Natural killer cell treated with Interleukin-12 subunit alpha and Interleukin-12 subunit beta and Interleukin-15 and Interleukin-18, amount 100 ng/mL, for 72 hours (primary cell): ENCODE measurements at regions not wholly inside any gene's neighbourhood (a gene's known extent, or its start where the extent isn't known, plus 50 kb on each side); places are given as distances from the start of the nearest gene placed in this dataset.
"Not testable (repeated sequence)": the region's sequence is repeated elsewhere in the genome, so short reads cannot be mapped to it uniquely, and the experiment has no call there.

Experiments used
- ATAC-seq, 2 donors: fragments of 150-1000 bp; cut with Tn5 transposase in 1 of 2; sonication (Bioruptor Pico), chemical (Tn5 transposase) in 1 of 2; 2 replicates each; pipeline ENCODE4 v1.10.0; 2021
- DNase-seq: peaks from one replicate; pipeline ENCODE4 v3.0.0; 2022; ENCODE audit warnings: low spot score
- H3K27ac Mint-ChIP-seq, 2 donors: 1 replicate in 1 of 2; 2 replicates in 1 of 2; pipeline ENCODE4 v1.8.0; 2022; ENCODE audit warnings: mixed read lengths in 2 of 2, mild to moderate bottlenecking in 1 of 2, moderate library complexity in 1 of 2
- H3K27me3 Mint-ChIP-seq, 2 donors: 1 replicate in 1 of 2; 2 replicates in 1 of 2; pipeline ENCODE4 v1.8.0; 2022; ENCODE audit warnings: mixed read lengths in 2 of 2
- H3K36me3 Mint-ChIP-seq: one replicate; pipeline ENCODE4 v1.8.0; 2022; ENCODE audit warnings: mixed read lengths
- H3K4me1 Mint-ChIP-seq, 2 donors: 1 replicate in 1 of 2; 2 replicates in 1 of 2; pipeline ENCODE4 v1.8.0; 2022; ENCODE audit warnings: low read depth in 2 of 2, mixed read lengths in 2 of 2, mild to moderate bottlenecking in 1 of 2
- H3K4me3 Mint-ChIP-seq: one replicate; pipeline ENCODE4 v1.8.0; 2022; ENCODE audit warnings: mixed read lengths
- H3K9me3 Mint-ChIP-seq: 2 replicates; pipeline ENCODE4 v1.8.0; 2022; ENCODE audit warnings: mixed read lengths

DNA sequence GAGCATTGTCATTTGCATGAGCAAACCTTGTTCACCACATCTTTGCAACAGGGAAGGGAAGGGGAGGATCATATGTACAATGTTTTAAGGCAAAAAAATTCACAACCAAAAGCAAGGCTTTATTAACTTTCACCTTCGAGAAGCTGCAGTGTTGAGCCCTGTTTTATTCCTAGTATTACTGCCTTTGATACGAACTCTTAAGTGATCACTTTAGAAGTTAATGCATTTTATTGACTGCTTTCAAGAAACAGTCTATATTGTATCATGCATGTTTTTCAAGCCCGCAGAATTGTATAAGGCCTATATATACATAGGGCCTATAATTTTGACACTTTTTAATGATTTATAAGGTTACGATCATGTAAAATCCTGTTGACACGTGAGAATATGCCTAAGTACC lies 117.5 kb upstream of the VPREB1 start:
- no peak overlapping the region for H3K27ac Mint-ChIP-seq
- peaks cover 0 to 7% of the 10 kb centered on the region in 2 donors for H3K4me1 Mint-ChIP-seq
- peaks cover 16 to 19% of the 10 kb centered on the region in 2 donors for H3K27me3 Mint-ChIP-seq
- no peak overlapping the region for H3K4me3 Mint-ChIP-seq
- H3K9me3 Mint-ChIP-seq, result no peaks in the 10 kb centered on the region
- H3K36me3 Mint-ChIP-seq, result no peaks in the 10 kb centered on the region
- ATAC-seq, result no peak
- no peak for DNase-seq

- DNase-seq, result no peak
- no peak overlapping the region for H3K27ac Mint-ChIP-seq
- no peaks in the 10 kb centered on the region for H3K4me1 Mint-ChIP-seq
- H3K27me3 Mint-ChIP-seq, result peaks cover 15 to 16% of the 10 kb centered on the region in 2 donors
- ATAC-seq, result peak; percentile 33 to 56
- H3K9me3 Mint-ChIP-seq, result no peaks in the 10 kb centered on the region
- no peaks in the 10 kb centered on the region for H3K36me3 Mint-ChIP-seq
- no peak overlapping the region for H3K4me3 Mint-ChIP-seq
Measured at GRCh38 chr22:22125579-22126468, 118.8 kb upstream of the VPREB1 start.

DNA sequence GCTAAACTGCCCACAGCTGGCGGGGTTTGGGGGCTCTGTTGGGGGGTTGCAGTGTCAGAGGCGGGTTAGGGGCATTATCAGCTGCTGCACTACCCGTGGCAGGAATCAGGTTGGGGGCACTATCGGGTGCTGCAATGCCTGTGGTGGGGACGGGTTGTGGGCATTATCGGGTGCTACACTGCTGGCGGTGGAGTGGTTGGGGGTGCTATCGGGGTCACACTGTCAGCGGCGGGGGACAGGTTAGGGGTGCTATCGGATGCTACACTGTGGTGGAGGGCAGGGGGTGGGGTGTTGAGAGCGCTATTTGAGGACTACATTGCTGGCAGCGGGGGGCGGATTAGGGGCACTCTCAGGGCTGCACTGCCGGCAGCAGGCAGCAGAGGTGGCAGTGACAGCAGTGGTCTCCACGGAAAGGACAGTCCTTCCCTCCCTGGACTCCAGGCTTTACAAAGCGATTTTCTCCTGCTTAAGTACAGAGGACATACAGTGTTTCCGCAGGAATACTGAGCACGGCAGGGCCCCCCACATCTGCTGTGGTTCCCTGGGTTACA lies 119.5 kb upstream of the VPREB1 start:
- ATAC-seq, result peak; percentile 9 to 32
- Mint-ChIP-seq H3K27ac (no peak overlapping the region), H3K27me3 (peaks cover 16 to 17% of the 10 kb centered on the region in 2 donors), H3K4me1 (no peaks in the 10 kb centered on the region), H3K4me3 (no peak overlapping the region), H3K36me3 (no peaks in the 10 kb centered on the region), H3K9me3 (no peaks in the 10 kb centered on the region)
- no peak for DNase-seq

DNA sequence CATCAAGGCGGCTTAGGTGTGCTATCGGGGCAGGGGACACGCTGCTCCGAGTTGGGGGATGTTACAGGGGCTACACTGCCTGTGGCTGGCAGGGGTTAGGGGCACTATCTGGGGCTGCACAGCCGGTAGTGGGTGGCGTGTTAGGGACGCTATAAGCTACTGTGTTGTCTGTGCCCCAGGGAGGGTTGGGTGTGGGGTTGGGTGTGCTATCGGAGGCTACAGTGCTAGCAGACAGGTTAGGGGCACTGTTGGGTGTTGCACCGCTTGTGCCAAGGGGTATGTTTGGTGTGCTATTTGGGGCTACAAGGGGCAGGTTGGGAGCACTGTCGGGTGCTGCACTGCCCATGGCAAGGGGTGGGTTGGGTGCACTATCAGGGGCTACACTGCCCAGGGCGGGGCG lies 120.2 kb upstream of the VPREB1 start:
- H3K9me3 Mint-ChIP-seq, result no peaks in the 10 kb centered on the region
- DNase-seq (no peak), ATAC-seq (peak in 1 of 2 donors; percentile 15)
- no peak overlapping the region for H3K27ac Mint-ChIP-seq
- H3K4me1 Mint-ChIP-seq, result no peaks in the 10 kb centered on the region
- H3K4me3 Mint-ChIP-seq, result no peak overlapping the region
- no peaks in the 10 kb centered on the region for H3K36me3 Mint-ChIP-seq
- H3K27me3 Mint-ChIP-seq, result peaks cover 16 to 17% of the 10 kb centered on the region in 2 donors

GRCh38 chr22:22123960-22124278 lies 120.7 kb upstream of the VPREB1 start:
- H3K27me3 Mint-ChIP-seq, result peaks cover 19 to 22% of the 10 kb centered on the region in 2 donors
- no peak overlapping the region for H3K4me3 Mint-ChIP-seq
- no peaks in the 10 kb centered on the region for H3K4me1 Mint-ChIP-seq
- no peaks in the 10 kb centered on the region for H3K36me3 Mint-ChIP-seq
- ATAC-seq (peak in 1 of 2 donors; percentile 33), DNase-seq (no peak)
- no peaks in the 10 kb centered on the region for H3K9me3 Mint-ChIP-seq
- H3K27ac Mint-ChIP-seq, result no peak overlapping the region

GRCh38 chr22:22123118-22123959 lies 121.2 kb upstream of the VPREB1 start:
- no peak overlapping the region for H3K27ac Mint-ChIP-seq
- peaks cover 24 to 25% of the 10 kb centered on the region in 2 donors for H3K27me3 Mint-ChIP-seq
- no peaks in the 10 kb centered on the region for H3K9me3 Mint-ChIP-seq
- no peaks in the 10 kb centered on the region for H3K4me1 Mint-ChIP-seq
- no peaks in the 10 kb centered on the region for H3K36me3 Mint-ChIP-seq
- no peak for ATAC-seq
- DNase-seq, result no peak
- no peak overlapping the region for H3K4me3 Mint-ChIP-seq

GRCh38 chr22:22122348-22123117 lies 122.1 kb upstream of the VPREB1 start:
- Mint-ChIP-seq H3K36me3 (no peaks in the 10 kb centered on the region), H3K27me3 (peaks cover 26 to 29% of the 10 kb centered on the region in 2 donors), H3K9me3 (no peaks in the 10 kb centered on the region), H3K4me3 (no peak overlapping the region), H3K27ac (no peak overlapping the region), H3K4me1 (no peaks in the 10 kb centered on the region)
- DNase-seq, result no peak
- ATAC-seq, result no peak

DNA sequence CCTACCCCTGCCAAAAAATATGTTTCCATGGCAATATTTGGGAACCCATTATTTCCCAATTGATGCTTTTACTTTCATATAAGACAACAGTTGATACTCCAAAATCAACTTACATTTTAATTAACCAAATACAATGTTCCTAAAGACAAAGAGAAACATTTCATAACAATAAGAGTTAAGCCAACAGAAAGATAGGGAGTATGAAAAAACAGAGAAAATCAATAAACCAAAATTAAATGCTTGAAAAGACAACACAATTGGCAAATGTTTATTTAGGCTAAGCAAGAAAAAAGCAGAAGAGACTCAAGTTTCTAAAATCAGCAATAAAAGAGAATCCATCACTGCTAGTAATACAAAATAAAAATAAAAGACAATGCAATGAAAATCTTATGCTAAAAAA lies 123.1 kb upstream of the VPREB1 start:
- Mint-ChIP-seq H3K4me1 (no peaks in the 10 kb centered on the region), H3K27me3 (peaks cover 26 to 29% of the 10 kb centered on the region in 2 donors), H3K36me3 (no peaks in the 10 kb centered on the region), H3K4me3 (no peak overlapping the region), H3K27ac (no peak overlapping the region), H3K9me3 (no peaks in the 10 kb centered on the region)
- DNase-seq, result no peak
- no peak for ATAC-seq

DNA sequence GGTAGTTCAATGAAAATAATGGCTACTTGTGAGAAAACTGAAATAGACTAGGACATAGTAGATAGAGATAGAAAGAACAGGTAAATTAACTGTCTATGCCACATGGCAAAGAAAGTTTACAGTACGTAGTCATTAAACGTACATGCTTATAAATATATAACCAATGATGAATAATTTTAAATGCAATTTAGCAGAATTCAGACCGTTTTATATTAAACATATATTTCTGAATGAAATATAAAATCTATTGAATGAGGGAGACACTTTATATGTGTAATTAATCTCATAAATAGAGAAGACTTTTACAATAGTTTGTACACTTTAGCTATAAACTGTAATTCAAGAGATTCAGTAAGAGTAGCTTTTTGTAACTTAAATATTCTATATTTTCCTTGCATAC lies 124.4 kb upstream of the VPREB1 start:
- Mint-ChIP-seq H3K36me3 (no peaks in the 10 kb centered on the region), H3K4me1 (no peaks in the 10 kb centered on the region), H3K27ac (no peak overlapping the region), H3K27me3 (peaks cover 26 to 29% of the 10 kb centered on the region in 2 donors), H3K9me3 (no peaks in the 10 kb centered on the region), H3K4me3 (no peak overlapping the region)
- DNase-seq, result no peak
- no peak for ATAC-seq

- H3K4me3 Mint-ChIP-seq, result no peak overlapping the region
- ATAC-seq (no peak), DNase-seq (no peak)
- H3K4me1 Mint-ChIP-seq, result no peaks in the 10 kb centered on the region
- peaks cover 26 to 29% of the 10 kb centered on the region in 2 donors for H3K27me3 Mint-ChIP-seq
- no peaks in the 10 kb centered on the region for H3K9me3 Mint-ChIP-seq
- H3K27ac Mint-ChIP-seq, result no peak overlapping the region
- H3K36me3 Mint-ChIP-seq, result no peaks in the 10 kb centered on the region
Measured at GRCh38 chr22:22118987-22119386, 125.6 kb upstream of the VPREB1 start.

GRCh38 chr22:22117864-22118544 lies 126.6 kb upstream of the VPREB1 start:
- not testable (repeated sequence) for H3K9me3 Mint-ChIP-seq, ATAC-seq, H3K36me3 Mint-ChIP-seq, H3K4me1 Mint-ChIP-seq, DNase-seq, H3K4me3 Mint-ChIP-seq, H3K27ac Mint-ChIP-seq
- H3K27me3 Mint-ChIP-seq, result peaks cover 20 to 21% of the 10 kb centered on the region in 2 donors

- not testable (repeated sequence) for H3K36me3 Mint-ChIP-seq, H3K4me1 Mint-ChIP-seq, H3K27ac Mint-ChIP-seq, H3K9me3 Mint-ChIP-seq, DNase-seq, H3K4me3 Mint-ChIP-seq, ATAC-seq
- H3K27me3 Mint-ChIP-seq, result peaks cover 13 to 14% of the 10 kb centered on the region in 2 donors
Measured at GRCh38 chr22:22116997-22117770, 127.4 kb upstream of the VPREB1 start.
